ENCODE measurements at regions not wholly inside any gene's neighbourhood (a gene's known extent, or its start where the extent isn't known, plus 50 kb on each side); places are given as distances from the start of the nearest gene placed in this dataset.

- no peak for DNase-seq (ENCODE audit: insufficient read length, low spot score, missing footprints)
- Histone ChIP-seq H3K27ac (ENCODE audit: low read depth, low read length) (no peak overlapping the region), H3K9me3 (ENCODE audit: low read depth, low read length) (no peaks in the 10 kb centered on the region), H4K20me1 (ENCODE audit: insufficient read depth, low read length) (no peaks in the 10 kb centered on the region), H2AFZ (ENCODE audit: low read length) (no peak overlapping the region), H3K4me3 (ENCODE audit: insufficient read depth, low read length) (no peak overlapping the region), H3K4me1 (ENCODE audit: insufficient read depth, low read length) (peaks cover 9% of the 10 kb centered on the region), H3K79me2 (ENCODE audit: insufficient read depth, low read length) (no peaks in the 10 kb centered on the region), H3K27me3 (ENCODE audit: insufficient read depth, low read length) (peaks cover 7% of the 10 kb centered on the region), H3K36me3 (ENCODE audit: insufficient read depth, low read length) (no peaks in the 10 kb centered on the region), H3K4me2 (ENCODE audit: insufficient read depth, low read length) (no peak overlapping the region)
- no peak for TF ChIP-seq CTCF (IDR thresholded peaks at IDR 0.05; ENCODE audit: extremely low read depth, low read depth, low read length)
Measured at GRCh38 chr17:45702666-45703266, 81.4 kb upstream of the CRHR1 start.

- H3K27ac ChIP-seq (ENCODE audit: low read depth, low read length) = no peak overlapping the region
- H3K4me3 ChIP-seq (ENCODE audit: insufficient read depth, low read length) = no peak overlapping the region
- TF ChIP-seq CTCF (IDR thresholded peaks at IDR 0.05; ENCODE audit: extremely low read depth, low read depth, low read length) = no peak
- H3K36me3 ChIP-seq (ENCODE audit: insufficient read depth, low read length) = no peaks in the 10 kb centered on the region
- no peaks in the 10 kb centered on the region for H4K20me1 ChIP-seq (ENCODE audit: insufficient read depth, low read length)
- H3K4me1 ChIP-seq (ENCODE audit: insufficient read depth, low read length) = peaks cover 9% of the 10 kb centered on the region
- H3K4me2 ChIP-seq (ENCODE audit: insufficient read depth, low read length) = no peak overlapping the region
- H3K9me3 ChIP-seq (ENCODE audit: low read depth, low read length) = no peaks in the 10 kb centered on the region
- DNase-seq (ENCODE audit: insufficient read length, low spot score, missing footprints) = no peak
- no peak overlapping the region for H2AFZ ChIP-seq (ENCODE audit: low read length)
- H3K27me3 ChIP-seq (ENCODE audit: insufficient read depth, low read length) = peaks cover 13% of the 10 kb centered on the region
- H3K79me2 ChIP-seq (ENCODE audit: insufficient read depth, low read length) = no peaks in the 10 kb centered on the region
Measured at GRCh38 chr17:45703348-45703747, 80.8 kb upstream of the CRHR1 start.

- no peaks in the 10 kb centered on the region for H3K9me3 ChIP-seq (ENCODE audit: low read depth, low read length)
- H3K4me2 ChIP-seq (ENCODE audit: insufficient read depth, low read length) = no peak overlapping the region
- TF ChIP-seq CTCF (IDR thresholded peaks at IDR 0.05; ENCODE audit: extremely low read depth, low read depth, low read length) = no peak
- no peaks in the 10 kb centered on the region for H3K36me3 ChIP-seq (ENCODE audit: insufficient read depth, low read length)
- H4K20me1 ChIP-seq (ENCODE audit: insufficient read depth, low read length) = no peaks in the 10 kb centered on the region
- H3K27ac ChIP-seq (ENCODE audit: low read depth, low read length) = no peak overlapping the region
- H2AFZ ChIP-seq (ENCODE audit: low read length) = no peak overlapping the region
- H3K4me3 ChIP-seq (ENCODE audit: insufficient read depth, low read length) = no peak overlapping the region
- no peaks in the 10 kb centered on the region for H3K79me2 ChIP-seq (ENCODE audit: insufficient read depth, low read length)
- DNase-seq (ENCODE audit: insufficient read length, low spot score, missing footprints) = no peak
- H3K27me3 ChIP-seq (ENCODE audit: insufficient read depth, low read length) = peaks cover 17% of the 10 kb centered on the region
- peaks cover 9% of the 10 kb centered on the region for H3K4me1 ChIP-seq (ENCODE audit: insufficient read depth, low read length)
Measured at GRCh38 chr17:45703806-45704205, 80.3 kb upstream of the CRHR1 start.

GRCh38 chr17:45704251-45704650 lies 79.9 kb upstream of the CRHR1 start:
- H3K27ac ChIP-seq (ENCODE audit: low read depth, low read length) = no peak overlapping the region
- H3K36me3 ChIP-seq (ENCODE audit: insufficient read depth, low read length) = no peaks in the 10 kb centered on the region
- no peak for DNase-seq (ENCODE audit: insufficient read length, low spot score, missing footprints)
- H3K4me1 ChIP-seq (ENCODE audit: insufficient read depth, low read length) = peaks cover 9% of the 10 kb centered on the region
- H2AFZ ChIP-seq (ENCODE audit: low read length) = no peak overlapping the region
- no peak for TF ChIP-seq CTCF (IDR thresholded peaks at IDR 0.05; ENCODE audit: extremely low read depth, low read depth, low read length)
- H3K79me2 ChIP-seq (ENCODE audit: insufficient read depth, low read length) = no peaks in the 10 kb centered on the region
- peaks cover 19% of the 10 kb centered on the region for H3K27me3 ChIP-seq (ENCODE audit: insufficient read depth, low read length)
- H3K4me3 ChIP-seq (ENCODE audit: insufficient read depth, low read length) = no peak overlapping the region
- H3K4me2 ChIP-seq (ENCODE audit: insufficient read depth, low read length) = no peak overlapping the region
- no peaks in the 10 kb centered on the region for H3K9me3 ChIP-seq (ENCODE audit: low read depth, low read length)
- no peaks in the 10 kb centered on the region for H4K20me1 ChIP-seq (ENCODE audit: insufficient read depth, low read length)
